ENCODE measurements at regions not wholly inside any gene's neighbourhood (a gene's known extent, or its start where the extent isn't known, plus 50 kb on each side); places are given as distances from the start of the nearest gene placed in this dataset.

- DNase-seq: no peak
Observed at GRCh38 chr17:69854225-69854780, 220.7 kb upstream of the KCNJ16 start.

GRCh38 chr17:69856946-69857345 lies 218.1 kb upstream of the KCNJ16 start:
- DNase-seq: no peak

- DNase-seq: no peak
Observed at GRCh38 chr17:69857412-69857835, 217.6 kb upstream of the KCNJ16 start.

- no peak for DNase-seq
Observed at GRCh38 chr17:69858460-69858859, 216.6 kb upstream of the KCNJ16 start.

- no peak for DNase-seq
Observed at GRCh38 chr17:69860142-69860680, 214.8 kb upstream of the KCNJ16 start.

GRCh38 chr17:69864462-69864861 lies 210.6 kb upstream of the KCNJ16 start:
- no peak for DNase-seq

- no peak for DNase-seq
Observed at GRCh38 chr17:69869667-69870066, 205.4 kb upstream of the KCNJ16 start.

GRCh38 chr17:69870091-69870530 lies 204.9 kb upstream of the KCNJ16 start:
- no peak for DNase-seq

- DNase-seq: no peak
Observed at GRCh38 chr17:69870751-69871199, 204.2 kb upstream of the KCNJ16 start.

- no peak for DNase-seq
Observed at GRCh38 chr17:69871318-69871717, 203.7 kb upstream of the KCNJ16 start.

GRCh38 chr17:69872675-69873262 lies 202.3 kb upstream of the KCNJ16 start:
- no peak for DNase-seq

GRCh38 chr17:69874175-69874670 lies 200.8 kb upstream of the KCNJ16 start:
- DNase-seq: no peak

- no peak for DNase-seq
Observed at GRCh38 chr17:69876757-69877156, 198.3 kb upstream of the KCNJ16 start.

GRCh38 chr17:69878661-69879060 lies 196.4 kb upstream of the KCNJ16 start:
- DNase-seq: no peak

GRCh38 chr17:69879576-69879975 lies 195.4 kb upstream of the KCNJ16 start:
- no peak for DNase-seq

- DNase-seq: no peak
Observed at GRCh38 chr17:69880591-69881112, 194.4 kb upstream of the KCNJ16 start.

GRCh38 chr17:69882281-69882680 lies 192.7 kb upstream of the KCNJ16 start:
- no peak for DNase-seq

GRCh38 chr17:69883120-69883519 lies 191.9 kb upstream of the KCNJ16 start:
- DNase-seq: no peak

GRCh38 chr17:69884356-69884755 lies 190.7 kb upstream of the KCNJ16 start:
- no peak for DNase-seq

GRCh38 chr17:69884846-69885245 lies 190.2 kb upstream of the KCNJ16 start:
- DNase-seq: no peak

- DNase-seq: no peak
Observed at GRCh38 chr17:69898601-69899000, 176.4 kb upstream of the KCNJ16 start.

GRCh38 chr17:69900101-69900500 lies 174.9 kb upstream of the KCNJ16 start:
- DNase-seq: no peak

- DNase-seq: no peak
Observed at GRCh38 chr17:69900829-69901228, 174.2 kb upstream of the KCNJ16 start.

- no peak for DNase-seq
Observed at GRCh38 chr17:69906306-69906705, 168.7 kb upstream of the KCNJ16 start.

Measured in SIG-M5 (cell line).